OCI-LY1 (cell line): ENCODE measurements at regions not wholly inside any gene's neighbourhood (a gene's known extent, or its start where the extent isn't known, plus 50 kb on each side); places are given as distances from the start of the nearest gene placed in this dataset.

Experiments
- EZH2 ChIP-seq: fragments of 200-600 bp; sonication (generic), shearing (Covaris generic); IDR thresholded peaks from 2 replicates; pipeline ENCODE4 v1.8.0; 2017; ENCODE audit warnings: borderline replicate concordance, mixed run types, mild to moderate bottlenecking, antibody characterized with exemption, low read length, moderate library complexity, mixed read lengths
- TF ChIP-seq, protein P1 (sequence below): fragments of 200-600 bp; sonication (generic), shearing (Covaris generic); IDR thresholded peaks from 2 replicates; pipeline ENCODE4 v1.5.1; 2017; ENCODE audit warnings: mild to moderate bottlenecking, antibody characterized with exemption, low read length, moderate library complexity, mixed read lengths

DNA sequence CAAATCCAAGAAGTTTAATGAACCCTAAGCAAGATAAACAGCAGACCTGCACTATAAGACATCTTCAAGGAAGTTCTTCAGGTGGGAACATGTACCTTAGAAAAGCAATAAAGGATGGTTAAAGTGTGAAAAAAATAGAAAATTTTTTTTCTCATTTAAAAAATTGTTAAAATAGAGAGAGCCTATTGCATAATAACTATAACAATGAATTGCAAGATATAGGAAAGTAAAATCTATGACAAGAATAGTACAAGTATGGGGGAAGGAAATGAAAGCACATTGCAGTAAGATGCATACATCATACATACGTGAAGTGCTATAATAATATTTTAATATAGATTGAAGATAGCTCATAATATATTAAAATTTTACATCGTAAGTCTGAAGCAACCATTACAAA lies 310.1 kb upstream of the KCNMB2 start:
- TF ChIP-seq, protein P1, sequence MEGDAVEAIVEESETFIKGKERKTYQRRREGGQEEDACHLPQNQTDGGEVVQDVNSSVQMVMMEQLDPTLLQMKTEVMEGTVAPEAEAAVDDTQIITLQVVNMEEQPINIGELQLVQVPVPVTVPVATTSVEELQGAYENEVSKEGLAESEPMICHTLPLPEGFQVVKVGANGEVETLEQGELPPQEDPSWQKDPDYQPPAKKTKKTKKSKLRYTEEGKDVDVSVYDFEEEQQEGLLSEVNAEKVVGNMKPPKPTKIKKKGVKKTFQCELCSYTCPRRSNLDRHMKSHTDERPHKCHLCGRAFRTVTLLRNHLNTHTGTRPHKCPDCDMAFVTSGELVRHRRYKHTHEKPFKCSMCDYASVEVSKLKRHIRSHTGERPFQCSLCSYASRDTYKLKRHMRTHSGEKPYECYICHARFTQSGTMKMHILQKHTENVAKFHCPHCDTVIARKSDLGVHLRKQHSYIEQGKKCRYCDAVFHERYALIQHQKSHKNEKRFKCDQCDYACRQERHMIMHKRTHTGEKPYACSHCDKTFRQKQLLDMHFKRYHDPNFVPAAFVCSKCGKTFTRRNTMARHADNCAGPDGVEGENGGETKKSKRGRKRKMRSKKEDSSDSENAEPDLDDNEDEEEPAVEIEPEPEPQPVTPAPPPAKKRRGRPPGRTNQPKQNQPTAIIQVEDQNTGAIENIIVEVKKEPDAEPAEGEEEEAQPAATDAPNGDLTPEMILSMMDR: no peak
- TF ChIP-seq EZH2: no peak
